HuH-7 (cell line): ENCODE measurements at regions not wholly inside any gene's neighbourhood (a gene's known extent, or its start where the extent isn't known, plus 50 kb on each side); places are given as distances from the start of the nearest gene placed in this dataset.
A peak's percentile ranks its signal among the peaks of the same experiment; 100 is the strongest.
"Not testable (repeated sequence)": the region's sequence is repeated elsewhere in the genome, so short reads cannot be mapped to it uniquely, and the experiment has no call there.

Experiments used
- DNase-seq: peaks from one replicate; pipeline ENCODE4 v3.0.0; 2011; ENCODE audit warnings: low spot score

GRCh38 chr16:9014389-9014788 lies 50.7 kb upstream of the USP7 start:
- no peak for DNase-seq

DNA sequence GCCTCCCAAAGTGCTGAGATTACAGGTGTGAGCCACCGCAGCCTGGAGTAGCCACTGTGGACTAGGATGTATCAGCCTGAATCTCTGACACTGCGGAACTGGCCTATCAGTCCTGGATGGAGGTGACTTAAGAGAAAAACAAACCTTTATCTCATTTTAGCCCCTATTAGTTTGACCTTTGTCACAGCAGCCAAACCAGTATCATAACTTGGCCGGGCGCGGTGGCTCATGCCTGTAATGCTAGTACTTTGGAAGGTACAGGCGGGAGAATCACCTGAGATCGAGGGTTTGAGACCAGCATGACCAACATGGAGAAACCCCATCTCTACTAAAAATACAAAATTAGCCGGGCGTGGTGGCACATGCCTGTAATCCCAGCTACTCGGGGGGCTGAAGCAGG lies 51.8 kb upstream of the USP7 start:
- DNase-seq, result no peak

- DNase-seq, result not testable (repeated sequence)
Measured at GRCh38 chr16:9016005-9016404, 52.3 kb upstream of the USP7 start.

DNA sequence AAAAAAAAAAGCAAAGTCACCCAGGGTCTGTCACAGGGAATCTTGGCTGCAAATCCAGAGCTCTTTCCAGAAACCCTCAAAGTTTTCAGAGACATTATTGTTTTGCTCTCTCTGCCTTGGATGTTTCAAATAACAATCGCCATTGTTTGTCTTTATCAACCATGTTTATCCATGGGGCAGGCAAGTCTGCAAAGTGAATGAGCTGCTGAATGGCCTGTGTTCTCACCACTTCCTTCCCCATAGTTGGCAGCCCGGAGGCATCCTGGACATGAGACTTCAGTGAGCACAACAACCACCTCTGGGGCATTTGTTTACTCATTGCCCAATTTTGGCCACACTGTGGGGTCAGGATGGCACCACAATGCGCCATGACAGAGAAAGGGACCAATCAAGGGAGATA lies 53.1 kb upstream of the USP7 start:
- no peak for DNase-seq

DNA sequence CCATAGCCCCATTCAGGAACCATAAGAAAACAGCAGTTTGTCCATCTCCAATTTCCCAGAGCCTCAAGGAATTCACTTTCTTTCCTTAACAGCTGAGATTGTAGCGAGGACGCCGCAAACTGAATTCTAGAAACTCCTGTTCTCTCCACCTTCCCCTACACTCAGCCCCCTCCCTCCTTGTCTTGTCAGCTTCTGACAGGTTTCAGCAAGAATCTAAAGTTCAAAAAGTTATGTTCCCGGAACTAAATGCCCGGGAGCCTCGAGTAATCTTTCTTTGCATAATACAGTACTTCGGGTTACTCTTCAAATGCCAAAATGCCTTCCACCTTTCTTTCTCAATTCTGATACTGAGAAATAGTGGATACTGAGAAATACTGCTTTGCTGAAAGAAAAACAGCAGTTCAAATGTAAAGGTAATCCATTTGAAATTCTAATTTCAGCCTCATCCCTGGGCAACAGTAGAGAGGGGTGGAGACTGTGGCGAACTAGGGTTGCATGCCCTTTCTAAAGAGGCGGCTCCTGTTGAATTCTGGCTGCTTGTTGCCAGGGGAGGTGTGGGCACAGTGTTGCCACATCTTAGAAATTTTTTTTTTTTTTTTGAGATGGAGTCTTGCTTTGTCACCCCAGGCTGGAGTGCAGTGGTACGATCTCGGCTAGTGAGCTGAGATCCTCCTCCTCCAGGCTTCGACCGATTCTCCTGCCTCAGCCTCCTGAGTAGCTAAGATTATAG lies 63.5 kb upstream of the USP7 start:
- no peak for DNase-seq

DNA sequence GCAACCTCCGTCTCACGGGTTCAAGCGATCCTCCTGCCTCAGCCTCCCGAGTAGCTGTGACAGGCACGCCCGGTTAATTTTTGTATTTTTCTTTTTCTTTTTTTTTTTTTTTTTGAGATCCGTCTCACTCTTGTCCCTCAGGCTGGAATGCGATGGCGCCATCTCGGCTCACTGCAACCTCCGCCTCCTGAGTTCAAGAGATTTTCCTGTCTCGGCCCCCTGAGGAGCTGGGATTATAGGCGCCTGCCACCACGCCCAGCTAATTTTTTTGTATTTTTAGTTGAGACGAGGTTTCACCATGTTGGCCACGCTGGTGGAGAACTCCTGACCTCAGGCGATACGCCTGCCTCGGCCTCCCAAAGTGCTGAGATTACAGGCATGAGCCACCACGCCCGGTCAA lies 63.0 kb upstream of the HAPSTR1 start:
- not testable (repeated sequence) for DNase-seq

- no peak for DNase-seq
Measured at GRCh38 chr16:9031107-9031506, 60.3 kb upstream of the HAPSTR1 start.

DNA sequence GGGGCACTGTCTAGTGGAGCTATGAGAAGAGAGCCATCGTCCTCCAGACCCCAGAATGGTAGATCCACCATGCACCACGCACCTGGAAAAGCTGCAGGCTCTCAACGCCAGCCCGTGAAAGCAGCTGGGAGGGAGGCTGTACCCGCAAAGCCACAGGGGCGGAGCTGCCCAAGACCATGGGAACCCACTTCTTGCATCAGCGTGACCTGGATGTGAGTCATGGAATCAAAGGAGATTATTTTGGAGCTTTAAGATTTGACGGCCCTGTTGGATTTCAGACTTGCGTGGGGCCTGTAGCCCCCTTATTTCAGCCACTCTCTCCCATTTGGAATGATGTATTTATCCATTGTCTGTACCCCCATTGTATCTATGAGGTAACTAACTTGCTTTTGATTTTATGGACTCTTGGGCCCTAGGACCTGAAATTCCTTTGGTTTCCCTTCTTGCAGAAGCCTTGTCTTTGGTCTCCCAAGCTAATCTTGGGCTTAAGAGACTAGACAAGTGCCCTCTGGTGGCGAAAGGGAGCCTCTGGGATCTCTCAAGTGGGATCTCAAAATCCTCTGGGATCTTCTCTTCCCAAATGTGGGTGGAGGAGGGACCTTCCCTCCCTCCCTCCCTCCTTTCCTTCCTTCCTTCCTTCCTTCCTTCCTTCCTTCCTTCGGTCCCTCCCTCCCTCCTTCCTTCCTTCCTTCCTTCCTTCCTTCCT lies 58.2 kb upstream of the HAPSTR1 start:
- peak; percentile 37 for DNase-seq

GRCh38 chr16:9034056-9034455 lies 57.4 kb upstream of the HAPSTR1 start:
- DNase-seq, result no peak

- no peak for DNase-seq
Measured at GRCh38 chr16:9035996-9036395, 55.4 kb upstream of the HAPSTR1 start.

- DNase-seq, result no peak
Measured at GRCh38 chr16:9039210-9039609, 52.2 kb upstream of the HAPSTR1 start.

- no peak for DNase-seq
Measured at GRCh38 chr16:9040800-9041412, 50.5 kb upstream of the HAPSTR1 start.
